OCI-LY7 (cell line): ENCODE measurements at regions not wholly inside any gene's neighbourhood (a gene's known extent, or its start where the extent isn't known, plus 50 kb on each side); places are given as distances from the start of the nearest gene placed in this dataset.

ENCODE experiments used
- BruUV-seq: library from RNA; stranded (reverse); fragments of 400-500 nt; replicated peaks from 2 replicates; lab custom pipeline; 2021; lab: Mats Ljungman, UMichigan
- CTCF ChIA-PET: fragments of 300-600 bp; sonication (Branson Sonifier 250); formaldehyde crosslinking; loops from one replicate; lab custom pipeline; 2022; ENCODE audit warnings: antibody characterized with exemption; ENCODE audit not compliant: unreplicated experiment; lab: Charles Lee
- POLR2A ChIA-PET: fragments of 300-600 bp; sonication (Branson Sonifier 250); formaldehyde crosslinking; loops from one replicate; lab custom pipeline; 2022; ENCODE audit warnings: antibody characterized with exemption; lab: Charles Lee
- DNase-seq: peaks from one replicate; pipeline ENCODE4 v3.0.0-alpha.2; 2015; ENCODE audit warnings: low spot score
- H2AFZ ChIP-seq: fragments of 200-600 bp; sonication (generic), shearing (Covaris generic); 2 replicates; pipeline ENCODE4 v1.6.1; 2014; ENCODE audit warnings: mild to moderate bottlenecking, antibody characterized with exemption, low read length, moderate library complexity
- H3K27ac ChIP-seq: fragments of 200-600 bp; sonication (generic); 2 replicates; pipeline ENCODE4 v1.5.1; 2014; ENCODE audit warnings: mixed run types, low read depth, mild to moderate bottlenecking, moderate library complexity, low read length, inconsistent platforms; ENCODE audit not compliant: poor library complexity, severe bottlenecking
- H3K36me3 ChIP-seq: fragments of 200-600 bp; sonication (generic); 2 replicates; pipeline ENCODE4 v1.6.1; 2014; ENCODE audit warnings: mild to moderate bottlenecking, antibody characterized with exemption, low read length, moderate library complexity, mixed read lengths; ENCODE audit not compliant: insufficient read depth
- H3K4me1 ChIP-seq: fragments of 200-600 bp; sonication (generic); 2 replicates; pipeline ENCODE4 v1.5.1; 2014; ENCODE audit warnings: mild to moderate bottlenecking, low read length; ENCODE audit not compliant: insufficient read depth, poor library complexity, severe bottlenecking
- H3K4me2 ChIP-seq: fragments of 200-600 bp; sonication (generic); 2 replicates; pipeline ENCODE4 v1.6.1; 2014; ENCODE audit warnings: mild to moderate bottlenecking, low read length
- H3K4me3 ChIP-seq: fragments of 200-600 bp; sonication (generic); 2 replicates; pipeline ENCODE4 v1.5.1; 2014; ENCODE audit warnings: mild to moderate bottlenecking, low read depth, low read length; ENCODE audit not compliant: poor library complexity, severe bottlenecking
- H3K79me2 ChIP-seq: fragments of 200-600 bp; sonication (generic); 2 replicates; pipeline ENCODE4 v1.6.1; 2016; ENCODE audit warnings: low read depth, mild to moderate bottlenecking, low read length, moderate library complexity, mixed read lengths; ENCODE audit not compliant: insufficient read depth
- H3K9me2 ChIP-seq: fragments of 200-600 bp; sonication (generic); 2 replicates; pipeline ENCODE4 v1.6.1; 2016; ENCODE audit warnings: mild to moderate bottlenecking, low read length, mixed read lengths; ENCODE audit not compliant: insufficient read depth
- H3K9me3 ChIP-seq: fragments of 200-600 bp; sonication (generic); 2 replicates; pipeline ENCODE4 v1.6.1; 2014; ENCODE audit warnings: mild to moderate bottlenecking, mixed run types, low read length, mixed read lengths
- H4K20me1 ChIP-seq: fragments of 200-600 bp; sonication (generic); 2 replicates; pipeline ENCODE4 v1.6.1; 2014; ENCODE audit warnings: mild to moderate bottlenecking, antibody characterized with exemption, low read length, moderate library complexity, mixed read lengths; ENCODE audit not compliant: insufficient read depth
- CTCF ChIP-seq: fragments of 200-600 bp; sonication (generic); conservative IDR thresholded peaks from 2 replicates; pipeline ENCODE4 v1.5.1; 2014; ENCODE audit warnings: mild to moderate bottlenecking, antibody characterized with exemption, low read length, moderate library complexity, mixed read lengths
- EZH2phosphoT487 ChIP-seq: fragments of 200-600 bp; sonication (generic); IDR thresholded peaks from 2 replicates; pipeline ENCODE4 v1.6.1; 2018; ENCODE audit warnings: low read depth, borderline replicate concordance, mild to moderate bottlenecking, mixed run types, antibody characterized with exemption, low read length, moderate library complexity, mixed read lengths
- intact Hi-C: fragments of 100-400 bp; cut with micrococcal nuclease; formaldehyde crosslinking; loops from one replicate; pipeline ENCODE4 v1.10.0; 2022; ENCODE audit not compliant: unreplicated experiment

DNA sequence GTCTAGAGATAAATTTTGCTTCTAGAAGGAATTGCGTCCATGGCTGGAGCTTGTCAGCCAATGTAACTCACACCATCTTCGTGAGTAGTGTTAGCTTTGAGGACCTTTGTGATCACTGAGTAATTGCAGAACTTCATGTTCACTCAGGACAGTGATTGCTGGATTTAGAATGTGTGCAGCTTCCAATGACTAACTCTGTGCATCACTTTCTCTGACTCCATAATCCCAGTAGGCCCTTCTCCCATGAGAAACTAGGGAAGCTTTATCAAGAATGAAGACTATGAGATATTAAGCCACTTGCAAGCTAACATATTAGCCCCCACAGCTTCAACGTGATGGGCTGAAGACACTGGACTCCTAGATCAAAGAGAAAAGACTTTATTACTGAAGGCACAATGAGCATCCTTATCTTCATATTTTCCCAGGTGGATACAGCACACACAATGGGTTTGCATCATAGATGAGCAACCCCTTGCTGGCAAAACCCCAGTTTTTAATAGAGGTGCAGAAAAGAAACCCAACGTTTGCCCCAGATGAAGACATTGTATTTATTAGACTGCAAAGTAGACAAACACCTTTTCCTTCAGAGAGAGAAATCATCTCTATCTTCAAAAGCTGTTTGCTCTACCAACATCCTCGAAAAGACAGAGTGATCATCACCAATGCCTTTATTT is 561.0 kb downstream of the LTN1 start:
- H3K4me3 ChIP-seq = no peak overlapping the region
- no TSS peak for BruUV-seq
- H3K27ac ChIP-seq = no peak overlapping the region
- ChIA-PET CTCF (no interaction called here), POLR2A (interaction anchor here (0.5 to 0.9 kb wide), 2 partner anchors 13 to 75 kb away, joined by 3 read pairs; no protein-coding TSS in a partner anchor)
- H3K4me2 ChIP-seq = no peak overlapping the region
- H3K9me3 ChIP-seq = no peaks in the 10 kb centered on the region
- H3K79me2 ChIP-seq = no peaks in the 10 kb centered on the region
- no peaks in the 10 kb centered on the region for H4K20me1 ChIP-seq
- H3K36me3 ChIP-seq = no peaks in the 10 kb centered on the region
- H2AFZ ChIP-seq = no peak overlapping the region
- H3K4me1 ChIP-seq = no peaks in the 10 kb centered on the region
- TF ChIP-seq EZH2phosphoT487 (no peak), CTCF (no peak)
- intact Hi-C loops = no loop called here
- no peaks in the 10 kb centered on the region for H3K9me2 ChIP-seq
- DNase-seq = no peak

GRCh38 chr21:28431022-28431421 is 561.7 kb downstream of the LTN1 start:
- H3K4me1 ChIP-seq = no peaks in the 10 kb centered on the region
- H2AFZ ChIP-seq = no peak overlapping the region
- CTCF ChIA-PET = no interaction called here

More at GRCh38 chr21:28431022-28431421, 561.7 kb downstream of the LTN1 start:
- POLR2A ChIA-PET = interaction anchor here (0.9 kb wide), 1 partner anchor 13 kb away, joined by 3 read pairs; no protein-coding TSS in a partner anchor
- Histone ChIP-seq H3K27ac (no peak overlapping the region), H3K9me2 (no peaks in the 10 kb centered on the region), H3K4me2 (no peak overlapping the region), H3K79me2 (no peaks in the 10 kb centered on the region), H4K20me1 (no peaks in the 10 kb centered on the region), H3K4me3 (no peak overlapping the region), H3K36me3 (no peaks in the 10 kb centered on the region), H3K9me3 (no peaks in the 10 kb centered on the region)
- intact Hi-C loops = no loop called here
- no peak for TF ChIP-seq CTCF
- no peak for TF ChIP-seq EZH2phosphoT487
- no TSS peak for BruUV-seq
- no peak for DNase-seq
